ENCODE measurements at regions not wholly inside any gene's neighbourhood (a gene's known extent, or its start where the extent isn't known, plus 50 kb on each side); places are given as distances from the start of the nearest gene placed in this dataset.
"Not testable (repeated sequence)": the region's sequence is repeated elsewhere in the genome, so short reads cannot be mapped to it uniquely, and the experiment has no call there.

DNA sequence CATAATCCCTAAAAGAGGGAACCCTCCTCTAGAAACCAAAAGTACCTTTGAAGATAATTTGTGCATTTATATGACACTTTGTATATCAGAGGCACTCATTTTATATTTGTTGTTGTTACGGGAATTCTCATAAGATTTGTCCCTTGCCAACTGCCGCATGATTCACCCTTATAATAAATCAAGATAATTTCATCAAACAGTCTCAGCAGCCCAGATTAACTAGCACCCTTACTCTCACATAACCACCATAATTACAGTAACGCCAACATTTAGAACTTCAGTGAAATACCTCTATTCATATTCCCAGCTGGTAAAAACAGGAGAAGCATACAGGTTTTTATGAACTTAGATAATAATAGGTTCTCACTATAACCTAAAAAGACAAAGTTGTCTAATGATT is 271.9 kb downstream of the LRRC3B start:
- H3K4me3 ChIP-seq (ENCODE audit: low read depth, low read length), result no peak overlapping the region
- DNase-seq (ENCODE audit: low read depth), result no peak
- in situ Hi-C loops (cut with HindIII; ENCODE audit: low sequenced_read_pairs), result no loop called here
- TF ChIP-seq, protein P1, sequence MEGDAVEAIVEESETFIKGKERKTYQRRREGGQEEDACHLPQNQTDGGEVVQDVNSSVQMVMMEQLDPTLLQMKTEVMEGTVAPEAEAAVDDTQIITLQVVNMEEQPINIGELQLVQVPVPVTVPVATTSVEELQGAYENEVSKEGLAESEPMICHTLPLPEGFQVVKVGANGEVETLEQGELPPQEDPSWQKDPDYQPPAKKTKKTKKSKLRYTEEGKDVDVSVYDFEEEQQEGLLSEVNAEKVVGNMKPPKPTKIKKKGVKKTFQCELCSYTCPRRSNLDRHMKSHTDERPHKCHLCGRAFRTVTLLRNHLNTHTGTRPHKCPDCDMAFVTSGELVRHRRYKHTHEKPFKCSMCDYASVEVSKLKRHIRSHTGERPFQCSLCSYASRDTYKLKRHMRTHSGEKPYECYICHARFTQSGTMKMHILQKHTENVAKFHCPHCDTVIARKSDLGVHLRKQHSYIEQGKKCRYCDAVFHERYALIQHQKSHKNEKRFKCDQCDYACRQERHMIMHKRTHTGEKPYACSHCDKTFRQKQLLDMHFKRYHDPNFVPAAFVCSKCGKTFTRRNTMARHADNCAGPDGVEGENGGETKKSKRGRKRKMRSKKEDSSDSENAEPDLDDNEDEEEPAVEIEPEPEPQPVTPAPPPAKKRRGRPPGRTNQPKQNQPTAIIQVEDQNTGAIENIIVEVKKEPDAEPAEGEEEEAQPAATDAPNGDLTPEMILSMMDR (IDR thresholded peaks at IDR 0.05; ENCODE audit: low read depth, low read length, missing control alignments), result no peak

DNA sequence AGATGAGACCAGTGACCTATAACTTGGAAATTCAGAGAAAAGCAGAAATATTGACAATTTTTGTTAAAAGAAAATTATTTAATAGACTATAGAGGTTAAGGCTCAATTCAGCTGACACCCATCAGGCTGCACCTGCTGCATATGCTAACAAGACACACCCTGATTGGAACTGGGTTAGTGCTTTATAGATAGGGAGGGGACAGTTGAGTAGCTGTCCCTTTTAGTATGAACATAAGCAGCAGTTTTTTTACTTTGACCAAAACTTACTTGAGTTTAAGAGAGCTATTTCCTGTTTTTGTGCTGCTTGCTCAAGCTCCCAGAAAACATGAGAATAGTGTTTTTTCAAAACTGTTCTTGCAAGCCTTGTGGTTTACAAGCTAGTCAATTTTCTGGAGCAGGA is 292.6 kb downstream of the LRRC3B start:
- H3K4me3 ChIP-seq (ENCODE audit: low read depth, low read length), result no peak overlapping the region
- in situ Hi-C loops (cut with HindIII; ENCODE audit: low sequenced_read_pairs), result no loop called here
- TF ChIP-seq, protein P1 (IDR thresholded peaks at IDR 0.05; ENCODE audit: low read depth, low read length, missing control alignments), result no peak
- DNase-seq (ENCODE audit: low read depth), result no peak

DNA sequence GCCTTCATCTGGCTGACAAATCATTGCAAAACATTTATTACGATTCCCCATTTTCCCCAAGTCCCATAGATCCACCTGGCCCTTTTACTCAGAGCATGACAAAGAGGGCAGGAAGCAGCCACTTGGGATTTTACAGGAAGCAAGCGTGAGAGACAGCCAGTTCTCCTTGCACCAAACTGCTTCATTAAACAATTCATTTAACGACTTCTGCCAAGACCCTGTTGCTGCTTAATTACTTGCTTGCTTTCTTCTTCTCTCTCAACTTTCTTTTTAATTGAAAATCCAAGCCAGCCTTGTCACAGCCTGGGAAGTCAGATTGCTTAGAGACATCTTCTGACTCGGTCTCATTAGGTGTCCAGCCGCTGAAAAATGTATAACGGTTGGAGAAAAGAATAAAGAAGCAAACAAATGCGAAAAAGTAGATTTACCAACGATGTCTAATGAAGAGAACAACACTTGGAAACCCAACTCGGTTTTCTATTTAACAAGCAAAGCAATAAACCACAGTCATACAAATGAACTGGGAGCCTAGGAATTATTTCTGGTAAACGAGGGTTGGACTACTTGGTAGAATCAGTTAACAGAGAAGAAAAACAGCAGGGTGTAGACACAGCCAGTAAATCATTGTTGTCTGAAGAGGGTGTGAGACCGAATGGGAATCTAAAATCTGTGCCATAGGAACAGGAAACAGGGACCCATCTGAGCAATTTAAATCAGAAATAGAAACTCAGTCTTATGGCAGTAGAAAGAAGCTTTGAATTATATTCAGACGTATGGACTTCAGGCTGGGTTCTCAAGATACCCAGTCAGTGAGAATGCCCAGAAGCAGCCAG is 298.3 kb downstream of the LRRC3B start:
- no peak overlapping the region for H3K4me3 ChIP-seq (ENCODE audit: low read depth, low read length)
- in situ Hi-C loops (cut with HindIII; ENCODE audit: low sequenced_read_pairs), result no loop called here
- TF ChIP-seq, protein P1 (IDR thresholded peaks at IDR 0.05; ENCODE audit: low read depth, low read length, missing control alignments), result no peak
- no peak for DNase-seq (ENCODE audit: low read depth)

DNA sequence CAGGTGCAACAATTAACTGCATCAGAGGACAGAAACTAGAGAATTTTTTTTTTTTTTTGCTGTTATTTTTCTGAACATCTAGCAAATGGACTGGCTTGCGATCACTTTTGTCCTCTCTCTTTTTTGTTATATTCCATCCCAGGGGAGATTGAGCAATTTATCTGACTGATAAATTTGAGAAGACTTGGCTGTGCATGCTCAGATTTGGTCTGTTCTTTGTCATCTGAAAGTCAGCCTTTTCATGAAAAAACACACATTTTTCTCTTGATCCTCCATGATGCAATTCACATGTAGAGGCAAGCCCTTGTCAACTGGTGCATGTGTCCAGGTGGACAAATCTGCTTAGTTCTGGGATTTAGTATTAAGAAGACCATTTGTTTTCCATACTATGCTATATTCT is 309.3 kb downstream of the LRRC3B start:
- DNase-seq (ENCODE audit: low read depth), result no peak
- H3K4me3 ChIP-seq (ENCODE audit: low read depth, low read length), result no peak overlapping the region
- in situ Hi-C loops (cut with HindIII; ENCODE audit: low sequenced_read_pairs), result no loop called here

DNA sequence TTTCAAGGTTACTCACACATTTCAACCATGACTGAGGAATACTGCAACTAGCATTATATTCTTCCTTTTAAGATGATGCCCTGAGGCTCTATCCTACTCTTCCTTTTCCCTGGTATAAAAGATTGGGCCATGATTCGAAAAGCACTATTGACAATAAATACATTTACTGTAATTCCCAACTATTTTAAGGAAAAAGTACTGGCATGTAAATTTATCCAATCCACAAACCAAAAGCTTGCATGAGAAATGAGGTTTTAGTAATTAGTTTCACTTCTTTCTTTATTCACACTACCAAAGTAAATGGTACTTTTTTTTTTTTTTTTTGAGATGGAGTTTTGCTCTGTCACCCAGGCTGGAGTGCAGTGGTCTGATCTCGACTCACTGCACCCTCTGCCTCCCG is 310.2 kb downstream of the LRRC3B start:
- H3K4me3 ChIP-seq (ENCODE audit: low read depth, low read length), result no peak overlapping the region
- no peak for DNase-seq (ENCODE audit: low read depth)
- TF ChIP-seq, protein P1 (IDR thresholded peaks at IDR 0.05; ENCODE audit: low read depth, low read length, missing control alignments), result no peak
- in situ Hi-C loops (cut with HindIII; ENCODE audit: low sequenced_read_pairs), result no loop called here

More for the DNA sequence above, 309.3 kb downstream of the LRRC3B start:
- TF ChIP-seq, protein P1 (IDR thresholded peaks at IDR 0.05; ENCODE audit: low read depth, low read length, missing control alignments), result no peak

DNA sequence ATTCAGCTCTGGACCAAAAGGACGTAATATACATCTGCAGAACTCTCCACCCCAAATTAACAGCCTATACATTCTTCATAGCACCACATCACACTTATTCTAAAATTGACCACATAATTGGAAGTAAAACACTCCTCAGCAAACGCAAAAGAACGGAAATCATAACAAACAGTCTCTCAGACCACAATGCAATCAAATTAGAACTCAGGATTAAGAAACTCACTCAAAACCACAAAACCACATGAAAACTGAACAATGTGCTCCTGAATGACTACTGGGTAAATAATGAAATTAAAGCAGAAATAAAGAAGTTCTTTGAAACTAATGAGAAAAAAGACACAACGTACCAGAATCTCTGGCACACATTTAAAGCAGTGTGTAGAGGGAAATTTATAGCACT is 322.9 kb downstream of the LRRC3B start:
- DNase-seq (ENCODE audit: low read depth); in situ Hi-C loops (cut with HindIII; ENCODE audit: low sequenced_read_pairs); H3K4me3 ChIP-seq (ENCODE audit: low read depth, low read length): not testable (repeated sequence)

DNA sequence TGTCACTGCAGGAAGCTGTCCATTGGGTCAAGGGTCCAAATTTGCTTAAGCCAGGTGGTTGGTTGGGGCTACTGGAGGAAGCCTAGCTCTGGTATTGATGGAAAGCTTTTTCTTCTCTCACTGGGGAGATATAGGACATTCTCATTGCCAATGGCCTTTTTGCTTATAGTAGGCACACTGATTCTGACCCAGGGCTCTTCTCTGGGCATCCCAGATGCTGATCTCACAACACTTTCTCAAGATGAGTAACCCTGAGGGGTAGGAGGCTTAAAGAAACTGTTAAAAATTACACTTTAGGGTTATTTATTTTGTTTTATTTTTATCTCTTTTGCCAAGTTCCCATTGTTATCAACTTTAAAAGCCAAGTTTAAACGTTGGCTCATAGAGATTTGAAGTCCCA is 337.8 kb downstream of the LRRC3B start:
- H3K4me3 ChIP-seq (ENCODE audit: low read depth, low read length), result no peak overlapping the region
- DNase-seq (ENCODE audit: low read depth), result no peak
- TF ChIP-seq, protein P1 (IDR thresholded peaks at IDR 0.05; ENCODE audit: low read depth, low read length, missing control alignments), result no peak
- in situ Hi-C loops (cut with HindIII; ENCODE audit: low sequenced_read_pairs), result no loop called here

Measured in astrocyte of the cerebellum (primary cell).